Activated B cell treated with CpG ODN at 0.5 μM for 24 hours (primary cell): ENCODE measurements at regions not wholly inside any gene's neighbourhood (a gene's known extent, or its start where the extent isn't known, plus 50 kb on each side); places are given as distances from the start of the nearest gene placed in this dataset.

Experiments
- ATAC-seq: fragments of 200-7000 bp; cut with Tn5 transposase; one replicate; pipeline ENCODE4 v1.10.0; 2021; ENCODE audit warnings: low read depth, mild to moderate bottlenecking, moderate library complexity
- CTCF ChIA-PET: fragments of 350-600 bp; sonication (Branson Sonifier 250); formaldehyde crosslinking; loops from one replicate; lab custom pipeline; 2021; ENCODE audit warnings: antibody characterized with exemption; lab: Charles Lee
- POLR2A ChIA-PET: fragments of 350-600 bp; sonication (Branson Sonifier 250); formaldehyde crosslinking; loops from one replicate; lab custom pipeline; 2021; ENCODE audit warnings: antibody characterized with exemption; lab: Charles Lee
- DNase-seq: peaks from one replicate; pipeline ENCODE4 v3.0.0; 2022
- H3K27ac Mint-ChIP-seq: one replicate; pipeline ENCODE4 v1.8.0; 2020; ENCODE audit warnings: mixed read lengths
- H3K27me3 Mint-ChIP-seq: one replicate; pipeline ENCODE4 v1.8.0; 2021; ENCODE audit warnings: mixed read lengths
- H3K36me3 Mint-ChIP-seq: one replicate; pipeline ENCODE4 v1.8.0; 2021; ENCODE audit warnings: low read depth, mixed read lengths
- H3K4me1 Mint-ChIP-seq: one replicate; pipeline ENCODE4 v1.8.0; 2021; ENCODE audit warnings: mixed read lengths
- H3K4me3 Mint-ChIP-seq: one replicate; pipeline ENCODE4 v1.8.0; 2020; ENCODE audit warnings: mild to moderate bottlenecking, mixed read lengths
- H3K9me3 Mint-ChIP-seq: one replicate; pipeline ENCODE4 v1.8.0; 2020; ENCODE audit warnings: mixed read lengths
- CTCF ChIP-seq: fragments of 200-600 bp; IDR thresholded peaks from one replicate; pipeline ENCODE4 v1.8.0; 2022; ENCODE audit warnings: antibody characterized with exemption, mild to moderate bottlenecking
- intact Hi-C: fragments of 100-400 bp; cut with micrococcal nuclease; formaldehyde crosslinking; loops from one replicate; pipeline ENCODE4 v1.15.1; 2024

- H3K4me3 Mint-ChIP-seq: no peak overlapping the region
- no peaks in the 10 kb centered on the region for H3K4me1 Mint-ChIP-seq
- CTCF ChIA-PET: no interaction called here
- ATAC-seq: no peak
- no peak for TF ChIP-seq CTCF
- peaks cover 5% of the 10 kb centered on the region for H3K9me3 Mint-ChIP-seq
- H3K27me3 Mint-ChIP-seq: no peaks in the 10 kb centered on the region
- H3K36me3 Mint-ChIP-seq: no peaks in the 10 kb centered on the region
- intact Hi-C loops: no loop called here
- POLR2A ChIA-PET: no interaction called here
- DNase-seq: no peak
- no peak overlapping the region for H3K27ac Mint-ChIP-seq
Measured at GRCh38 chr13:103299079-103299478, 232.9 kb upstream of the SLC10A2 start.

GRCh38 chr13:103297083-103297482 is 230.9 kb upstream of the SLC10A2 start:
- H3K27me3 Mint-ChIP-seq: no peaks in the 10 kb centered on the region
- no peak for DNase-seq
- no peak overlapping the region for H3K4me3 Mint-ChIP-seq
- H3K36me3 Mint-ChIP-seq: no peaks in the 10 kb centered on the region
- H3K27ac Mint-ChIP-seq: no peak overlapping the region
- intact Hi-C loops: no loop called here
- no peak for TF ChIP-seq CTCF
- no peak for ATAC-seq
- H3K9me3 Mint-ChIP-seq: peaks cover 5% of the 10 kb centered on the region
- no peaks in the 10 kb centered on the region for H3K4me1 Mint-ChIP-seq
- CTCF ChIA-PET: no interaction called here
- POLR2A ChIA-PET: no interaction called here

GRCh38 chr13:103291798-103292572 is 225.8 kb upstream of the SLC10A2 start:
- Mint-ChIP-seq H3K27me3 (no peaks in the 10 kb centered on the region), H3K4me3 (no peak overlapping the region), H3K27ac (no peak overlapping the region), H3K9me3 (peaks cover 4% of the 10 kb centered on the region), H3K36me3 (no peaks in the 10 kb centered on the region), H3K4me1 (no peaks in the 10 kb centered on the region)
- ChIA-PET CTCF (no interaction called here), POLR2A (no interaction called here)
- intact Hi-C loops: no loop called here
- ATAC-seq (no peak), DNase-seq (no peak)
- TF ChIP-seq CTCF: no peak

GRCh38 chr13:103291226-103291625 is 225.0 kb upstream of the SLC10A2 start:
- ATAC-seq (no peak), DNase-seq (no peak)
- CTCF ChIA-PET: no interaction called here
- intact Hi-C loops: no loop called here
- Mint-ChIP-seq H3K4me1 (no peaks in the 10 kb centered on the region), H3K36me3 (no peaks in the 10 kb centered on the region), H3K9me3 (no peaks in the 10 kb centered on the region), H3K27me3 (no peaks in the 10 kb centered on the region), H3K4me3 (no peak overlapping the region), H3K27ac (no peak overlapping the region)
- POLR2A ChIA-PET: no interaction called here
- TF ChIP-seq CTCF: no peak

- H3K4me3 Mint-ChIP-seq: no peak overlapping the region
- CTCF ChIA-PET: no interaction called here
- DNase-seq: no peak
- H3K27ac Mint-ChIP-seq: no peak overlapping the region
- no peak for ATAC-seq
- no peaks in the 10 kb centered on the region for H3K36me3 Mint-ChIP-seq
- no peaks in the 10 kb centered on the region for H3K9me3 Mint-ChIP-seq
- POLR2A ChIA-PET: no interaction called here
- H3K4me1 Mint-ChIP-seq: no peaks in the 10 kb centered on the region
- intact Hi-C loops: no loop called here
- H3K27me3 Mint-ChIP-seq: no peaks in the 10 kb centered on the region
- no peak for TF ChIP-seq CTCF
Measured at GRCh38 chr13:103289681-103290080, 223.5 kb upstream of the SLC10A2 start.
